ENCODE measurements at regions not wholly inside any gene's neighbourhood (a gene's known extent, or its start where the extent isn't known, plus 50 kb on each side); places are given as distances from the start of the nearest gene placed in this dataset.
A peak's percentile ranks its signal among the peaks of the same experiment; 100 is the strongest.

DNA sequence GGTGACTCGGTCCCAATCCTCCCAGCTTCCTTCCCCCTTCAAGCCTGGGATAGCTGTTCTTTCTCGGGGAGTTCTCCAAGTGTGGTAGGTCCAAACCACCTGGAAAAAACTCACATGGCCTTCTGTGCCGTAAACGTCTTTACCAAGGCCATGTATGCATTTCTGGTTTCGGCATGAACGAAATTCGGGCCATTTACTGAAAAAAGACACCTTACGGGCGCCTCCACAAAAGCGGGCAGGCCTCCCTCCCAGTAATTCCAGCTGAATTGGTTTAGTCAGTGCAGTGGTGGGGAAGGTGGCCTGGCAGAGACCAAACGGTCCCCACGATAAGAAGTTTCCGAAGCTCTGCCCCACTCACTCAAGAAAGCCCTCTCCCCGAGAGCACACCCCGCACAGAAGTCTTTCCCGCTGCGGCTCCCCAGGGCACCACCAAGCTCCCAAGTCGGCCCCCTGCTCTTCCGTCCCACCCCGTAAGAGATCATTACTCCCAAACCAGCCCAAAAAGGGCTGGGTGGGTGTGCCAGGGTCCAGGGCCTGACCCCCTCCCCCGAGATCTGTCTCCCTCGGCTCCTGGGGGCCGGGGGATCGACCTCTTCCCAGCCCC, 86.3 kb upstream of the MELK start:
- no peaks in the 10 kb centered on the region for H3K27me3 ChIP-seq
- H3K9me3 ChIP-seq: no peaks in the 10 kb centered on the region
- TF ChIP-seq, protein P1, sequence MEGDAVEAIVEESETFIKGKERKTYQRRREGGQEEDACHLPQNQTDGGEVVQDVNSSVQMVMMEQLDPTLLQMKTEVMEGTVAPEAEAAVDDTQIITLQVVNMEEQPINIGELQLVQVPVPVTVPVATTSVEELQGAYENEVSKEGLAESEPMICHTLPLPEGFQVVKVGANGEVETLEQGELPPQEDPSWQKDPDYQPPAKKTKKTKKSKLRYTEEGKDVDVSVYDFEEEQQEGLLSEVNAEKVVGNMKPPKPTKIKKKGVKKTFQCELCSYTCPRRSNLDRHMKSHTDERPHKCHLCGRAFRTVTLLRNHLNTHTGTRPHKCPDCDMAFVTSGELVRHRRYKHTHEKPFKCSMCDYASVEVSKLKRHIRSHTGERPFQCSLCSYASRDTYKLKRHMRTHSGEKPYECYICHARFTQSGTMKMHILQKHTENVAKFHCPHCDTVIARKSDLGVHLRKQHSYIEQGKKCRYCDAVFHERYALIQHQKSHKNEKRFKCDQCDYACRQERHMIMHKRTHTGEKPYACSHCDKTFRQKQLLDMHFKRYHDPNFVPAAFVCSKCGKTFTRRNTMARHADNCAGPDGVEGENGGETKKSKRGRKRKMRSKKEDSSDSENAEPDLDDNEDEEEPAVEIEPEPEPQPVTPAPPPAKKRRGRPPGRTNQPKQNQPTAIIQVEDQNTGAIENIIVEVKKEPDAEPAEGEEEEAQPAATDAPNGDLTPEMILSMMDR (IDR thresholded peaks at IDR 0.05): no peak
- H3K4me3 ChIP-seq: peak overlapping the region; percentile 76 to 99 (median 94)
- ATAC-seq (peak in 5 of 8 donors; percentile 1 to 18 (median 12)), DNase-seq (peak in 1 of 2 donors; percentile 17)
- WGBS, 2 donors: 1 to 2% methylated on average over 24 of the region's 24 CpGs
- intact Hi-C loops (cut with DNase I): loop anchor here in 3 of 10 donors (10.0 kb wide), 1 partner anchor 82 kb away; the partner anchor contains the start of gene RNF38 (in 3 of the 3)
- peaks cover 0 to 46% (median 31%) of the 10 kb centered on the region in 9 donors for H3K4me1 ChIP-seq
- H3K36me3 ChIP-seq: peaks cover 0 to 6% (median 0%) of the 10 kb centered on the region in 9 donors
- peak overlapping the region; percentile 85 to 94 (median 88) for H3K27ac ChIP-seq

DNA sequence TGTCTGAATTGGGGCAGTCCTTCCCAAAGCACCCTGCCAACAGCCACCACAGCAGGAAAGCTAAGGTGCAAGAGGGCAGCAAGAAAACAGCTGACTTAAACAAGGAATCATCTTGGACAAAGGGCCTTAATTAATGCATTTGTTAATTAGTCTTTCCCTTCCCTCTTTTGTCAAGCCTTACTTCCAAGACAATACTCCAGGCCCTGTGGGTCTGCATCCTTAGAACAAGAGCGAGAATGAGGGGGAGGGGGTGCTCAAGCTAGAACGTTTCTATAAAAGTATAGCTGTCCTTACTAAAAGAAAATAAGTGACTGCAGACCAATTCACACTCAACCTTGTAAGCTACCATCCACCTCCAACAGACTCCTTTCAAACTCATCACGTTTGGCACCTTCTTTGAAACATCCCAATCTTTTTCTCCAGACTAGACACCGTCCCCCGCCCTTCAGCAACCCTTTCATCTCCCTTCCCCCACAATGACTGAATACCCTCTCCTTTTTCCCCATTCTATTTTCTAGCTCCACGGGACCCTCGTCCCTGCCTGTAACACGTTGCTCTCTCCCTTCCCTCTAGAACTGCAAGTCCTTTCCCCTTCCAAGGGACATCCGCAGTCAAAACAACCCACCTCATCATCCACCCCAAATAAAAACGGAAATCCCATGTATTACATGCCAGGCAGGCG, 85.7 kb upstream of the RNF38 start:
- WGBS, 2 donors: 11 to 13% methylated on average over 11 of the region's 11 CpGs
- Histone ChIP-seq H3K27ac (peak overlapping the region in 9 of 10 donors; percentile 85 to 94 (median 88)), H3K4me3 (peak overlapping the region; percentile 76 to 99 (median 94)), H3K4me1 (peaks cover 0 to 52% (median 33%) of the 10 kb centered on the region in 9 donors), H3K9me3 (no peaks in the 10 kb centered on the region), H3K27me3 (no peaks in the 10 kb centered on the region), H3K36me3 (peaks cover 0 to 6% (median 0%) of the 10 kb centered on the region in 9 donors)
- intact Hi-C loops (cut with DNase I): loop anchor here in 3 of 10 donors (10.0 kb wide), 1 partner anchor 81 kb away; the partner anchor contains the start of gene RNF38 (in 3 of the 3)
- DNase-seq: no peak
- peak in 1 of 8 donors; percentile 19 for ATAC-seq
- TF ChIP-seq, protein P1 (IDR thresholded peaks at IDR 0.05): no peak

DNA sequence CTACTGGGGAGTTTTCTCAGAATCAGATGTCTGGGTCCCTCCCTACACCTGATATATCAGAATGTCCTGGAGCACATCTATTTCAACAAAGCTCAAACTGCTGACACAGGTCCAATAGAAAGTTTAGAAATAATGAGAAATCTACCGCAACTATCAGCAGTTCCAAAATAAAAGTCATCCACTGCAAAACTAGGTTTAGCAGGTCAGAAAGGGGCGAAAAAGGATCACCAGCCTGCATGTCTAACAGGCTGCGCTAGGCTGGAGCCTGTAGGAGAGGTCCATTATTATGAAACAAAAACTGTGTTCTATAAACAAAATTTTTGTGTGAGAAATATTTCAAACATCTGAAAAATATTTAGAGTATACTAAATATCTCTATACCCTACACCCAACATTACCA, 84.1 kb upstream of the RNF38 start:
- peaks cover 0 to 6% (median 0%) of the 10 kb centered on the region in 9 donors for H3K36me3 ChIP-seq
- ATAC-seq: no peak
- H3K27ac ChIP-seq: no peak overlapping the region
- no peak for DNase-seq
- no peaks in the 10 kb centered on the region for H3K9me3 ChIP-seq
- H3K27me3 ChIP-seq: no peaks in the 10 kb centered on the region
- no peak overlapping the region for H3K4me3 ChIP-seq
- H3K4me1 ChIP-seq: peaks cover 2 to 59% (median 32%) of the 10 kb centered on the region in 9 donors
- TF ChIP-seq, protein P1 (IDR thresholded peaks at IDR 0.05): no peak
- WGBS, 2 donors: 94 to 97% methylated on average over 3 of the region's 3 CpGs
- intact Hi-C loops (cut with DNase I): loop anchor here in 3 of 10 donors (10.0 kb wide), 1 partner anchor 79 kb away; the partner anchor contains the start of gene RNF38 (in 3 of the 3)

DNA sequence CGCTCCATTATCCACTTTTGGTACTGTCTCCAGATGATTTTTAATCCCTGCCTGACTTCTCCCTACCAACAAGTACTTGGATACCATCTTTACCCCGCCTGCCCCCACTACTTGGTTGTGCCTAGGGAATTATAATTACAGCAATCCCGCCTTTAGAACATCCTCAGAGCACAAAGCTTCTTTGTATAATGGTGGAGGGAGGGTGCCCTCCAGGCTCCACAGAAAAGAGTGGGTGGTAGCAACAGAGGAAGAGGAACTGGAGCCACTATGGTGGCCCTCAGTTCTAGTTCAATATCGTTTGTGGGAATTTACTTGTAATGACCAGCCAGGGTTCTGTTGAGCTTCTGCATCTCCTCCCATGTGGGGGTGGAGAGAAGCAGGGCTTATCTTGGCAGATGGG, 79.0 kb upstream of the RNF38 start:
- Histone ChIP-seq H3K27ac (peak overlapping the region in 1 of 10 donors; percentile 20), H3K36me3 (peaks cover 0 to 10% (median 0%) of the 10 kb centered on the region in 9 donors), H3K9me3 (no peaks in the 10 kb centered on the region), H3K27me3 (no peaks in the 10 kb centered on the region), H3K4me3 (no peak overlapping the region), H3K4me1 (peaks cover 0 to 30% (median 7%) of the 10 kb centered on the region in 9 donors)
- WGBS, 2 donors: 67 to 70% methylated on average over 4 of the region's 4 CpGs
- TF ChIP-seq, protein P1 (IDR thresholded peaks at IDR 0.05): no peak
- ATAC-seq: peak in 3 of 8 donors; percentile 12 to 41 (median 34)
- no peak for DNase-seq
- intact Hi-C loops (cut with DNase I): no loop called here

Data from heart right ventricle (tissue), 16 donors.